ENCODE measurements at regions not wholly inside any gene's neighbourhood (a gene's known extent, or its start where the extent isn't known, plus 50 kb on each side); places are given as distances from the start of the nearest gene placed in this dataset.

DNA sequence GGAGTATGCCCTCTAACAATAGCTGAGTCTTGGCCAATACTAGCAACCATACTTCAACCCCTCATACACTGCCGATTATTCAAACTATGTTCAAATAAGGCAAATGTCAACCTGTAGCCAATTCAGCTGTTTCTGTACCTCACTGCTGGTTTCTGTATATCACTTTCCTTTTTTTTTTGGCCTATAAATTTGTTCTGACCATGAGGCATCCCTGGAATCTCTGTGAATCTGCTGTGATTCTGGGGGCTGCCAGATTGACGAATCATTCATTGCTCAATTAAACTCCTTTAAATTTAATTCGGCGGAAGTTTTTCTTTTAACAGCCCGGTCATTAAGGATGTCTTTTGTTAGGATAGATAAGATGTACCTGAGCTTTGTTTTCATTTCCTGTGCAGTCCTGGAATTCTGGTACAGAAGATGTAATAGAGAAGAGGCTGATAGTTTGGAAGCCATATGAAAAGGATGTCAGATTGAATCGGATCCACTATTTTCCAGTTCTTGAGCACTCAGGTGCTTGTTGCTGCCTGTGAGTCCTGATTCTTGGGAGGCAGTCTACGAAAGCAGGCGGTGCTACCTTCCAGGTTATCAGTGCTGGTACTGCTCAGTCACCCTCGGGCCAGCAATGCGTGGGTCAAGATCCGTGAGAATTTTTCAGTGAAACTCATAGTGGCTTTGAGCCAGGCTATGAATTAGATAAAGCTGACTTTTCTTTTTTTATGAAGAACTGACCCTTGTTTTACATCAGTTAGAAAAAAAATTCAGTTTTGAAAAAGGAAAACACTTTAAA lies 106.2 kb upstream of the TUT7 start:
- TF ChIP-seq, protein P1, sequence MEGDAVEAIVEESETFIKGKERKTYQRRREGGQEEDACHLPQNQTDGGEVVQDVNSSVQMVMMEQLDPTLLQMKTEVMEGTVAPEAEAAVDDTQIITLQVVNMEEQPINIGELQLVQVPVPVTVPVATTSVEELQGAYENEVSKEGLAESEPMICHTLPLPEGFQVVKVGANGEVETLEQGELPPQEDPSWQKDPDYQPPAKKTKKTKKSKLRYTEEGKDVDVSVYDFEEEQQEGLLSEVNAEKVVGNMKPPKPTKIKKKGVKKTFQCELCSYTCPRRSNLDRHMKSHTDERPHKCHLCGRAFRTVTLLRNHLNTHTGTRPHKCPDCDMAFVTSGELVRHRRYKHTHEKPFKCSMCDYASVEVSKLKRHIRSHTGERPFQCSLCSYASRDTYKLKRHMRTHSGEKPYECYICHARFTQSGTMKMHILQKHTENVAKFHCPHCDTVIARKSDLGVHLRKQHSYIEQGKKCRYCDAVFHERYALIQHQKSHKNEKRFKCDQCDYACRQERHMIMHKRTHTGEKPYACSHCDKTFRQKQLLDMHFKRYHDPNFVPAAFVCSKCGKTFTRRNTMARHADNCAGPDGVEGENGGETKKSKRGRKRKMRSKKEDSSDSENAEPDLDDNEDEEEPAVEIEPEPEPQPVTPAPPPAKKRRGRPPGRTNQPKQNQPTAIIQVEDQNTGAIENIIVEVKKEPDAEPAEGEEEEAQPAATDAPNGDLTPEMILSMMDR (IDR thresholded peaks at IDR 0.05): no peak
- TF ChIP-seq RXRA (IDR thresholded peaks at IDR 0.05; ENCODE audit: borderline replicate concordance, low read depth): no peak
- TF ChIP-seq SMC3 (IDR thresholded peaks at IDR 0.05; ENCODE audit: low read depth, low read length): no peak
- TF ChIP-seq, protein P2, sequence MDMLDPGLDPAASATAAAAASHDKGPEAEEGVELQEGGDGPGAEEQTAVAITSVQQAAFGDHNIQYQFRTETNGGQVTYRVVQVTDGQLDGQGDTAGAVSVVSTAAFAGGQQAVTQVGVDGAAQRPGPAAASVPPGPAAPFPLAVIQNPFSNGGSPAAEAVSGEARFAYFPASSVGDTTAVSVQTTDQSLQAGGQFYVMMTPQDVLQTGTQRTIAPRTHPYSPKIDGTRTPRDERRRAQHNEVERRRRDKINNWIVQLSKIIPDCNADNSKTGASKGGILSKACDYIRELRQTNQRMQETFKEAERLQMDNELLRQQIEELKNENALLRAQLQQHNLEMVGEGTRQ (IDR thresholded peaks at IDR 0.05; ENCODE audit: borderline replicate concordance, low read depth, low read length): no peak
- no peak for TF ChIP-seq EP300 (IDR thresholded peaks at IDR 0.05; ENCODE audit: borderline replicate concordance in 1 of 2, low read depth in 1 of 2, low read length in 1 of 2)
- TF ChIP-seq RAD21 (IDR thresholded peaks at IDR 0.05; ENCODE audit: low read length): no peak
- TF ChIP-seq GABPA (IDR thresholded peaks at IDR 0.05; ENCODE audit: low read depth): no peak
- TF ChIP-seq MEF2A (IDR thresholded peaks at IDR 0.05; ENCODE audit: borderline replicate concordance, low read depth): no peak
- TF ChIP-seq, protein P3, sequence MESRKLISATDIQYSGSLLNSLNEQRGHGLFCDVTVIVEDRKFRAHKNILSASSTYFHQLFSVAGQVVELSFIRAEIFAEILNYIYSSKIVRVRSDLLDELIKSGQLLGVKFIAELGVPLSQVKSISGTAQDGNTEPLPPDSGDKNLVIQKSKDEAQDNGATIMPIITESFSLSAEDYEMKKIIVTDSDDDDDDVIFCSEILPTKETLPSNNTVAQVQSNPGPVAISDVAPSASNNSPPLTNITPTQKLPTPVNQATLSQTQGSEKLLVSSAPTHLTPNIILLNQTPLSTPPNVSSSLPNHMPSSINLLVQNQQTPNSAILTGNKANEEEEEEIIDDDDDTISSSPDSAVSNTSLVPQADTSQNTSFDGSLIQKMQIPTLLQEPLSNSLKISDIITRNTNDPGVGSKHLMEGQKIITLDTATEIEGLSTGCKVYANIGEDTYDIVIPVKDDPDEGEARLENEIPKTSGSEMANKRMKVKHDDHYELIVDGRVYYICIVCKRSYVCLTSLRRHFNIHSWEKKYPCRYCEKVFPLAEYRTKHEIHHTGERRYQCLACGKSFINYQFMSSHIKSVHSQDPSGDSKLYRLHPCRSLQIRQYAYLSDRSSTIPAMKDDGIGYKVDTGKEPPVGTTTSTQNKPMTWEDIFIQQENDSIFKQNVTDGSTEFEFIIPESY (IDR thresholded peaks at IDR 0.05; ENCODE audit: borderline replicate concordance, low read depth): no peak
- no peak for TF ChIP-seq YY1 (IDR thresholded peaks at IDR 0.05; ENCODE audit: low read depth)
- TF ChIP-seq, protein P4, sequence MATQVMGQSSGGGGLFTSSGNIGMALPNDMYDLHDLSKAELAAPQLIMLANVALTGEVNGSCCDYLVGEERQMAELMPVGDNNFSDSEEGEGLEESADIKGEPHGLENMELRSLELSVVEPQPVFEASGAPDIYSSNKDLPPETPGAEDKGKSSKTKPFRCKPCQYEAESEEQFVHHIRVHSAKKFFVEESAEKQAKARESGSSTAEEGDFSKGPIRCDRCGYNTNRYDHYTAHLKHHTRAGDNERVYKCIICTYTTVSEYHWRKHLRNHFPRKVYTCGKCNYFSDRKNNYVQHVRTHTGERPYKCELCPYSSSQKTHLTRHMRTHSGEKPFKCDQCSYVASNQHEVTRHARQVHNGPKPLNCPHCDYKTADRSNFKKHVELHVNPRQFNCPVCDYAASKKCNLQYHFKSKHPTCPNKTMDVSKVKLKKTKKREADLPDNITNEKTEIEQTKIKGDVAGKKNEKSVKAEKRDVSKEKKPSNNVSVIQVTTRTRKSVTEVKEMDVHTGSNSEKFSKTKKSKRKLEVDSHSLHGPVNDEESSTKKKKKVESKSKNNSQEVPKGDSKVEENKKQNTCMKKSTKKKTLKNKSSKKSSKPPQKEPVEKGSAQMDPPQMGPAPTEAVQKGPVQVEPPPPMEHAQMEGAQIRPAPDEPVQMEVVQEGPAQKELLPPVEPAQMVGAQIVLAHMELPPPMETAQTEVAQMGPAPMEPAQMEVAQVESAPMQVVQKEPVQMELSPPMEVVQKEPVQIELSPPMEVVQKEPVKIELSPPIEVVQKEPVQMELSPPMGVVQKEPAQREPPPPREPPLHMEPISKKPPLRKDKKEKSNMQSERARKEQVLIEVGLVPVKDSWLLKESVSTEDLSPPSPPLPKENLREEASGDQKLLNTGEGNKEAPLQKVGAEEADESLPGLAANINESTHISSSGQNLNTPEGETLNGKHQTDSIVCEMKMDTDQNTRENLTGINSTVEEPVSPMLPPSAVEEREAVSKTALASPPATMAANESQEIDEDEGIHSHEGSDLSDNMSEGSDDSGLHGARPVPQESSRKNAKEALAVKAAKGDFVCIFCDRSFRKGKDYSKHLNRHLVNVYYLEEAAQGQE (IDR thresholded peaks at IDR 0.05; ENCODE audit: low read depth, low read length): no peak

Data from SK-N-SH (cell line).